DND-41 (cell line): ENCODE measurements at regions not wholly inside any gene's neighbourhood (a gene's known extent, or its start where the extent isn't known, plus 50 kb on each side); places are given as distances from the start of the nearest gene placed in this dataset.

Source experiments
- CTCF ChIP-seq: IDR thresholded peaks from 2 replicates; pipeline ENCODE4 v1.5.1; 2012; ENCODE audit warnings: borderline replicate concordance, low read length, moderate library complexity, mild to moderate bottlenecking; ENCODE audit not compliant: poor library complexity, severe bottlenecking; ENCODE audit errors: extremely low read depth
- EZH2 ChIP-seq: IDR thresholded peaks from 3 replicates; pipeline ENCODE4 v1.6.1; 2012; ENCODE audit warnings: borderline replicate concordance, low read depth, mild to moderate bottlenecking, moderate library complexity, low read length, inconsistent platforms; ENCODE audit not compliant: severe bottlenecking

GRCh38 chr22:34416022-34416860 lies 496.0 kb upstream of the LARGE1 start:
- TF ChIP-seq EZH2 (no peak), CTCF (no peak)
